GM12878 (cell line): ENCODE measurements at regions not wholly inside any gene's neighbourhood (a gene's known extent, or its start where the extent isn't known, plus 50 kb on each side); places are given as distances from the start of the nearest gene placed in this dataset.

Experiments
- ATAC-seq: fragments of 200-7000 bp; cut with Tn5 transposase; 3 replicates; pipeline ENCODE4 v1.9.1; 2020; ENCODE audit warnings: mild to moderate bottlenecking, moderate library complexity
- BruUV-seq: library from RNA; stranded (reverse); fragments of 400-500 nt; replicated peaks from 2 replicates; lab custom pipeline; 2021; lab: Mats Ljungman, UMichigan
- CTCF ChIA-PET: fragments of 300-600 bp; sonication (Branson Sonifier 250); formaldehyde crosslinking; extraction: SDS; loops from one replicate; lab custom pipeline; 2021; ENCODE audit warnings: inconsistent platforms; lab: Yijun Ruan, JAX
- POLR2A ChIA-PET: fragments of 350-600 bp; formaldehyde crosslinking; extraction: SDS; loops from one replicate; lab custom pipeline; 2021; ENCODE audit warnings: inconsistent platforms; lab: Charles Lee
- RAD21 ChIA-PET: fragments of 300-600 bp; sonication (Branson Sonifier 250); formaldehyde crosslinking; loops from one replicate; lab custom pipeline; 2023; ENCODE audit warnings: antibody characterized with exemption; ENCODE audit not compliant: unreplicated experiment; lab: Charles Lee
- SMC1A ChIA-PET: fragments of 300-600 bp; sonication (Branson Sonifier 250); formaldehyde crosslinking; loops from one replicate; lab custom pipeline; 2023; ENCODE audit not compliant: unreplicated experiment, uncharacterized antibody; lab: Charles Lee
- DNase-seq: peaks from one replicate; pipeline ENCODE4 v3.0.0-alpha.2; 2011; ENCODE audit warnings: low read depth, low spot score
- FAIRE-seq: peaks from 3 replicates; lab custom pipeline; 2011; peaks lifted over from hg19 to GRCh38; lab: Jason Lieb, UNC
- H2AFZ ChIP-seq: 2 replicates; pipeline ENCODE4 v1.6.0; 2011; ENCODE audit warnings: low read depth, low read length, control low read depth; ENCODE audit not compliant: control insufficient read depth
- H3K27ac ChIP-seq: 2 replicates; pipeline ENCODE4 v1.5.1; 2011; ENCODE audit warnings: control low read depth; ENCODE audit not compliant: control insufficient read depth, insufficient read depth
- H3K27me3 ChIP-seq, 2 experiments: replicated peaks in 1 of 2; 2 replicates each; pipeline versions ENCODE4 v1.6.0 to v1.6.1; 2011; ENCODE audit warnings: low read length in 1 of 2; ENCODE audit not compliant: control insufficient read depth in 2 of 2, insufficient read depth in 2 of 2
- H3K36me3 ChIP-seq, 2 experiments: 2 replicates each; pipeline ENCODE4 v1.5.1; 2011; ENCODE audit warnings: low read length in 1 of 2; ENCODE audit not compliant: control insufficient read depth in 2 of 2, insufficient read depth in 2 of 2
- H3K4me1 ChIP-seq: 2 replicates; pipeline ENCODE4 v1.6.1; 2011; ENCODE audit warnings: mild to moderate bottlenecking, low read length, moderate library complexity, mixed read lengths; ENCODE audit not compliant: control insufficient read depth, insufficient read depth
- H3K4me2 ChIP-seq: 2 replicates; pipeline ENCODE4 v1.6.0; 2011; ENCODE audit warnings: control low read depth; ENCODE audit not compliant: control insufficient read depth, insufficient read depth
- H3K4me3 ChIP-seq: fragments of 200-600 bp; sonication (generic); 2 replicates; pipeline ENCODE4 v1.5.1; 2016
- H3K79me2 ChIP-seq: 2 replicates; pipeline ENCODE4 v1.6.0; 2011; ENCODE audit warnings: low read length; ENCODE audit not compliant: control insufficient read depth, insufficient read depth
- H3K9ac ChIP-seq: 2 replicates; pipeline ENCODE4 v1.8.0; 2011; ENCODE audit warnings: low read length, control low read depth, mixed read lengths; ENCODE audit not compliant: control insufficient read depth, insufficient read depth
- H3K9me3 ChIP-seq: replicated peaks from 3 replicates; pipeline ENCODE4 v1.5.1; 2011; ENCODE audit warnings: mild to moderate bottlenecking, low read length; ENCODE audit not compliant: control insufficient read depth, insufficient read depth
- H4K20me1 ChIP-seq: 2 replicates; pipeline ENCODE4 v1.6.0; 2011; ENCODE audit not compliant: control insufficient read depth, insufficient read depth
- BCL3 ChIP-seq: IDR thresholded peaks from 2 replicates; pipeline ENCODE4 v1.6.1; 2011; ENCODE audit warnings: borderline replicate concordance, low read depth, mild to moderate bottlenecking, moderate library complexity, low read length; ENCODE audit not compliant: insufficient read depth, poor library complexity, severe bottlenecking
- BCLAF1 ChIP-seq: fragments of 450-650 bp; IDR thresholded peaks from 2 replicates; pipeline ENCODE4 v1.6.1; 2017; ENCODE audit warnings: antibody characterized with exemption, mild to moderate bottlenecking, moderate library complexity
- CBX3 ChIP-seq: fragments of 200-600 bp; sonication (generic); IDR thresholded peaks from 2 replicates; pipeline ENCODE4 v1.6.1; 2016; ENCODE audit warnings: low read depth, borderline replicate concordance
- CHD4 ChIP-seq: fragments of 200-600 bp; sonication (generic); IDR thresholded peaks from 2 replicates; pipeline ENCODE4 v1.6.1; 2016; ENCODE audit warnings: mild to moderate bottlenecking
- CREB1 ChIP-seq: IDR thresholded peaks from 2 replicates; pipeline ENCODE4 v1.6.1; 2012; ENCODE audit warnings: low read depth, mild to moderate bottlenecking, inconsistent platforms
- CREM ChIP-seq: IDR thresholded peaks from 2 replicates; pipeline ENCODE4 v1.6.1; 2014; ENCODE audit warnings: antibody characterized with exemption, low read depth
- HDAC2 ChIP-seq: fragments of 200-600 bp; sonication (generic); IDR thresholded peaks from 2 replicates; pipeline ENCODE4 v1.6.1; 2017
- JUND ChIP-seq: IDR thresholded peaks from 2 replicates; pipeline ENCODE4 v1.6.1; 2012; ENCODE audit warnings: low read depth, mild to moderate bottlenecking, low read length, improper control_type of control experiment, moderate library complexity
- NFIC ChIP-seq: IDR thresholded peaks from 2 replicates; pipeline ENCODE4 v1.6.1; 2012; ENCODE audit warnings: low read depth, mild to moderate bottlenecking, inconsistent platforms, low read length, moderate library complexity
- NFXL1 ChIP-seq: fragments of 450-650 bp; IDR thresholded peaks from 2 replicates; pipeline ENCODE4 v1.6.1; 2017; ENCODE audit warnings: antibody characterized with exemption, mild to moderate bottlenecking, borderline replicate concordance
- PAX5 ChIP-seq: IDR thresholded peaks from 2 replicates; pipeline ENCODE4 v1.6.1; 2011; ENCODE audit warnings: low read depth, low read length, borderline replicate concordance
- POLR2AphosphoS2 ChIP-seq: IDR thresholded peaks from 2 replicates; pipeline ENCODE4 v1.6.1; 2011; ENCODE audit warnings: low read depth, mild to moderate bottlenecking, low read length, improper control_type of control experiment, moderate library complexity
- RB1 ChIP-seq: fragments of 450-650 bp; formaldehyde crosslinking; IDR thresholded peaks from 2 replicates; pipeline ENCODE4 v1.6.1; 2017; ENCODE audit warnings: mild to moderate bottlenecking, borderline replicate concordance
- RELB ChIP-seq: fragments of 450-650 bp; IDR thresholded peaks from 2 replicates; pipeline ENCODE4 v1.6.1; 2017; ENCODE audit warnings: low read depth, mild to moderate bottlenecking, moderate library complexity
- WGBS: methylation state at CpG from one replicate; pipeline ENCODE4 v1.1.6; 2016; ENCODE audit warnings: low lambda C conversion rate; ENCODE audit not compliant: insufficient replicate concordance, insufficient coverage; ENCODE audit errors: missing lambda C conversion rate; 5-methylcytosine and 5-hydroxymethylcytosine counted together
- in situ Hi-C: fragments of 300-500 bp; cut with MboI; formaldehyde crosslinking; loops from 9 replicates; pipeline ENCODE4 v1.14.3; 2018; ENCODE audit warnings: mixed read lengths
- intact Hi-C: fragments of 100-400 bp; cut with micrococcal nuclease; formaldehyde crosslinking; loops from one replicate; pipeline ENCODE4 v1.14.2; 2022; ENCODE audit not compliant: unreplicated experiment

DNA sequence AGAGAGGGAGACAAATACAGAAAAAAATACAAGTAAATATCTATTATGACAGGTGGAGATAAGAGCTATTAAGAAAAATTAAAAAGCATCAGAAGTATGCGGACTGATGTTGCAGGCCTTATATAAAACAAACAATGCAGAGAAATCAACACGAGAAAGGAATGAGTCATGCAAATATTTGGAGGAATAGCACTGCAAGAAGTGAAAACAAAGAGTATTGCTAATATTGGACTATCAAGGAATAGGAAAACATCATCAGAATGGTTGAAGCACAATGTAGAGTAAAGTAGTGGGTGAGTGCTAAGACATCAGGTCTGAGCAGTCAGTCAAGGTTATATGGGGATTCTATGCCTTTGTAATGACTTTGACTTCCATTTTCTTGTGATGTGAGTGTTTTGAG is 657.5 kb upstream of the GJE1 start:
- in situ Hi-C loops (no loop called here), intact Hi-C loops (no loop called here)
- ChIA-PET RAD21 (no interaction called here), CTCF (interaction anchor here (0.6 to 0.7 kb wide), 2 partner anchors 13 to 593 kb away, joined by 3 read pairs; no protein-coding TSS in a partner anchor), SMC1A (interaction anchor here (0.9 to 1.7 kb wide), 5 partner anchors 9 to 86 kb away, joined by 3 to 6 read pairs (median 3); no protein-coding TSS in a partner anchor), POLR2A (no interaction called here)
- no peak overlapping the region for H3K4me2 ChIP-seq
- ATAC-seq = no peak
- no peaks in the 10 kb centered on the region for H3K4me1 ChIP-seq
- WGBS = 67% methylated on average over 2 of the region's 2 CpGs
- no peaks in the 10 kb centered on the region for H3K79me2 ChIP-seq
- H4K20me1 ChIP-seq = no peaks in the 10 kb centered on the region
- FAIRE-seq = no peak
- no peak for DNase-seq
- no peaks in the 10 kb centered on the region for H3K9me3 ChIP-seq
- H2AFZ ChIP-seq = no peak overlapping the region
- no peaks in the 10 kb centered on the region for H3K36me3 ChIP-seq
- H3K4me3 ChIP-seq = no peak overlapping the region
- no peak for TF ChIP-seq CBX3
- TF ChIP-seq BCLAF1 = no peak
- TF ChIP-seq CREB1 = no peak
- no peak for TF ChIP-seq CREM
- no peak for TF ChIP-seq RELB
- TF ChIP-seq BCL3 = no peak
- TF ChIP-seq NFIC = no peak
- no peak for TF ChIP-seq NFXL1
- TF ChIP-seq HDAC2 = no peak
- no peak for TF ChIP-seq CHD4
- no peak for TF ChIP-seq JUND
- no peak for TF ChIP-seq POLR2AphosphoS2
- TF ChIP-seq PAX5 = no peak
- TF ChIP-seq RB1 = no peak
- no peak overlapping the region for H3K9ac ChIP-seq
- no peak overlapping the region for H3K27ac ChIP-seq
- no peaks in the 10 kb centered on the region for H3K27me3 ChIP-seq
- BruUV-seq = no TSS peak
